ENCODE measurements at regions not wholly inside any gene's neighbourhood (a gene's known extent, or its start where the extent isn't known, plus 50 kb on each side); places are given as distances from the start of the nearest gene placed in this dataset.

DNA sequence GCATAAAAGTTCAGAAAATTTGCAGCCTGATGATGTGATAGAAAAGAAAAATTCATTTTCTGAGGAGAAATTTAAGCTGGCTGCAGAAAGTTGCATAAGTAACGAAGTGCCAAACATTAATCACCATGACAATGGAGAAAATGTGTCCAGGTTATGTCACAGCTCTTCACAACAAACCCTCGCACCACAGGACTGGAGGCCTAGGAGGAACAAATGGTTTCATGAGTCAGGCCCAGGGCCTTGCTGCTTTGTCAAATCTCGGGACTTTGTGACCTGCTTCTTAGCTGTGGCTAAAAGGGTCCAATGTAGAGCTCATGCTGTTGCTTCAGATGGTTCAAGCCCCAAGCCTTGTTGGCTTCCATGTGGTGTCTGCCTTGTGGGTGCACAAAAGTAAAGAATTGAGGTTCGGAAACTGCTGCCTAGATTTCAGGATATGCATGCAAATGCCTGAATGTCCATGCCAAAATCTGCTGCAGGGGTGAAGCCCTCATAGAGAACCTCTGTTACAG lies 527.4 kb downstream of the SH3BGRL start:
- Histone ChIP-seq H3K79me2 (ENCODE audit: control insufficient read depth in 1 of 2, insufficient read depth in 2 of 2, low read length in 2 of 2) (no peaks in the 10 kb centered on the region), H3K23me2 (ENCODE audit: low read depth, low read length) (no peaks in the 10 kb centered on the region), H3K23ac (ENCODE audit: insufficient read length) (no peak overlapping the region), H2BK15ac (ENCODE audit: low read length) (no peak overlapping the region), H2BK12ac (ENCODE audit: low read depth, low read length) (no peak overlapping the region), H3K9ac (replicated peaks in 1 of 4; ENCODE audit: extremely low read depth in 1 of 4, low read depth in 3 of 4, low read length in 3 of 4) (no peak overlapping the region), H3K4ac (replicated peaks; ENCODE audit: insufficient read length, low read depth, low read length) (no peak overlapping the region), H3K14ac (ENCODE audit: insufficient read length) (no peak overlapping the region), H4K8ac (ENCODE audit: extremely low read depth, insufficient read depth, low read length) (no peak overlapping the region), H3K27ac (ENCODE audit: low read depth, low read length) (no peak overlapping the region), H3K4me2 (ENCODE audit: insufficient read depth in 1 of 2, low read depth in 2 of 2, low read length in 2 of 2) (no peak overlapping the region), H3K18ac (ENCODE audit: extremely low read depth, low read length) (no peak overlapping the region), H3K27me3 (replicated peaks in 1 of 4; ENCODE audit: control insufficient read depth in 3 of 4, extremely low read depth in 1 of 4, insufficient read depth in 3 of 4, low read length in 3 of 4) (no peaks in the 10 kb centered on the region), H2BK20ac (ENCODE audit: low read length) (no peak overlapping the region), H2AK5ac (ENCODE audit: low read depth, low read length) (no peak overlapping the region), H2BK120ac (replicated peaks; ENCODE audit: low read depth, low read length) (no peak overlapping the region), H3K9me3 (ENCODE audit: insufficient read depth in 2 of 2, low read depth in 1 of 2, low read length in 1 of 2) (peaks cover 12 to 13% of the 10 kb centered on the region in 2 experiments; a peak in 3 of 4 replicates), H2AFZ (ENCODE audit: low read length) (no peak overlapping the region), H4K20me1 (replicated peaks in 1 of 2; ENCODE audit: control insufficient read depth in 1 of 2, insufficient read depth in 2 of 2, low read length in 2 of 2) (no peaks in the 10 kb centered on the region), H2BK5ac (ENCODE audit: low read depth, low read length) (no peak overlapping the region), H4K5ac (ENCODE audit: insufficient read length, low read depth, low read length) (no peak overlapping the region), H3K4me3 (ENCODE audit: extremely low read depth in 1 of 4, insufficient read depth in 2 of 4, low read depth in 3 of 4, low read length in 4 of 4) (no peak overlapping the region), H3K4me1 (replicated peaks in 1 of 4; ENCODE audit: control insufficient read depth in 3 of 4, insufficient read depth in 4 of 4, low read length in 3 of 4) (no peaks in the 10 kb centered on the region), H3K56ac (replicated peaks; ENCODE audit: insufficient read length, low read depth, low read length) (no peak overlapping the region), H3K79me1 (ENCODE audit: low read depth, low read length) (no peaks in the 10 kb centered on the region), H3K36me3 (ENCODE audit: control insufficient read depth in 2 of 4, insufficient read depth in 4 of 4, low read length in 3 of 4) (no peaks in the 10 kb centered on the region), H4K91ac (replicated peaks; ENCODE audit: insufficient read length, low read length) (no peak overlapping the region)
- WGBS, 2 experiments (ENCODE audit: extremely low coverage in 1 of 2, insufficient coverage in 1 of 2, insufficient read length in 1 of 2, insufficient replicate concordance in 2 of 2, low coverage in 1 of 2, low lambda C conversion rate in 2 of 2, missing lambda C conversion rate in 1 of 2): 77% methylated on average over 2 of the region's 4 CpGs; no CpG with 5 or more reads in 1 of the 2 experiments
- POLR2A ChIA-PET (ENCODE audit: partially characterized antibody): no interaction called here
- FAIRE-seq: no peak
- DNase-seq (ENCODE audit: low read depth in 1 of 2, low spot score in 2 of 2): no peak
- CTCF ChIA-PET (ENCODE audit: partially characterized antibody): no interaction called here
- TF ChIP-seq BRCA1 (IDR thresholded peaks at IDR 0.05; ENCODE audit: low read depth, low read length) (no peak), EP300 (IDR thresholded peaks at IDR 0.05; ENCODE audit: borderline replicate concordance in 1 of 2, low read depth in 2 of 2, low read length in 2 of 2) (no peak), KDM4A (IDR thresholded peaks at IDR 0.05; ENCODE audit: low read depth, low read length, severe bottlenecking) (no peak), RXRA (IDR thresholded peaks at IDR 0.05; ENCODE audit: insufficient read depth, low read depth, low read length) (no peak)

Data from H1 (cell line).